GM06990 (cell line): ENCODE measurements at regions not wholly inside any gene's neighbourhood (a gene's known extent, or its start where the extent isn't known, plus 50 kb on each side); places are given as distances from the start of the nearest gene placed in this dataset.
"Not testable (repeated sequence)": the region's sequence is repeated elsewhere in the genome, so short reads cannot be mapped to it uniquely, and the experiment has no call there.

Experiments
- DNase-seq: peaks from one replicate; pipeline ENCODE4 v3.0.0-alpha.2; 2011; ENCODE audit not compliant: insufficient read length; ENCODE audit errors: extremely low read depth
- H3K27me3 ChIP-seq: replicated peaks from 2 replicates; pipeline ENCODE4 v1.6.0; 2011; ENCODE audit warnings: low read length; ENCODE audit not compliant: control insufficient read depth, insufficient read depth
- H3K36me3 ChIP-seq: 2 replicates; pipeline ENCODE4 v1.5.1; 2011; ENCODE audit warnings: low read length; ENCODE audit not compliant: control insufficient read depth, insufficient read depth
- H3K4me3 ChIP-seq: replicated peaks from 2 replicates; pipeline ENCODE4 v1.5.1; 2011; ENCODE audit warnings: low read depth, mild to moderate bottlenecking, control low read depth, low read length
- TF ChIP-seq, protein P1 (sequence below): IDR thresholded peaks from 2 replicates; pipeline ENCODE4 v1.5.1; 2011; ENCODE audit warnings: low read length, control low read depth, mild to moderate bottlenecking, inconsistent platforms; ENCODE audit not compliant: insufficient read depth, poor library complexity, severe bottlenecking

DNA sequence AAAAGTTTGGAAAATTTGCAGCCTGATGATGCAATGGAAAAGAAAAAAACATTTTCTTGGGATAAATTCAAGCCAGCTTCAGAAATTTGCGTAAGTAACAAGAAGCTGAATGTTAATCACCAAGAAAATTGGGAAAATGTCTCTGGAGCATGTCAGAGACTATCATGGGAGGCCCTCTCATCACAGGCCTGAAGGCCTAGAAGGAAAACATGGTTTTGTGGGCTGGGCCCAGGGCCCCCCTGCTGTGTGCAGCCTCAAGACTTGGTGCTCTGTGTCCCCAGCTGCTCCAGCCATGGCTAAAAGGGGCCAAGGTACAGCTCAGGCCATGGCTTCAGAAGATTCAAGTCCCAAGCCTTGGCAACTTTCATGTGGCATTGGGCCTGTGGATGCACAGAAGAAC is 1049.8 kb upstream of the GRIA3 start:
- H3K4me3 ChIP-seq: no peak overlapping the region
- TF ChIP-seq, protein P1, sequence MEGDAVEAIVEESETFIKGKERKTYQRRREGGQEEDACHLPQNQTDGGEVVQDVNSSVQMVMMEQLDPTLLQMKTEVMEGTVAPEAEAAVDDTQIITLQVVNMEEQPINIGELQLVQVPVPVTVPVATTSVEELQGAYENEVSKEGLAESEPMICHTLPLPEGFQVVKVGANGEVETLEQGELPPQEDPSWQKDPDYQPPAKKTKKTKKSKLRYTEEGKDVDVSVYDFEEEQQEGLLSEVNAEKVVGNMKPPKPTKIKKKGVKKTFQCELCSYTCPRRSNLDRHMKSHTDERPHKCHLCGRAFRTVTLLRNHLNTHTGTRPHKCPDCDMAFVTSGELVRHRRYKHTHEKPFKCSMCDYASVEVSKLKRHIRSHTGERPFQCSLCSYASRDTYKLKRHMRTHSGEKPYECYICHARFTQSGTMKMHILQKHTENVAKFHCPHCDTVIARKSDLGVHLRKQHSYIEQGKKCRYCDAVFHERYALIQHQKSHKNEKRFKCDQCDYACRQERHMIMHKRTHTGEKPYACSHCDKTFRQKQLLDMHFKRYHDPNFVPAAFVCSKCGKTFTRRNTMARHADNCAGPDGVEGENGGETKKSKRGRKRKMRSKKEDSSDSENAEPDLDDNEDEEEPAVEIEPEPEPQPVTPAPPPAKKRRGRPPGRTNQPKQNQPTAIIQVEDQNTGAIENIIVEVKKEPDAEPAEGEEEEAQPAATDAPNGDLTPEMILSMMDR: no peak
- H3K27me3 ChIP-seq: no peaks in the 10 kb centered on the region
- no peaks in the 10 kb centered on the region for H3K36me3 ChIP-seq
- no peak for DNase-seq

DNA sequence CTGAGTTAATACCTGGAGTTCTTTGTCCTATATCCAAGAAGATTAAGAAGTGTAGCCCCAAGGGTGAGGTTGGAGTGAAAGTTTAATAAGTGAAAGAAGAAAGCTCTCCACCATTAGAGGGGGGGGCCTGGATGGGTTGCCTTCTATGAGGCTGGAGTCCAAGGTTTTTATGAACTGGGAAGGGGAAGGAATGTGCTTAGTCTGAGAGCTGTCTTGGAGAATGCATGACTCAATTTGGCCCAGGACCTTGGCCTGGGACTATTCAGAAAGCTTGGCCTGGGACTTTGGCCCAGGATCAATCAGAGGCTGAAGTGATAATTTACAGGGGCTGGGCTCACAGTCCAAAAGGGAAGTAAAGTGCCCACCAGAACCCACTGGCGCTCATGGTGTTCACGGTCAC is 1049.0 kb upstream of the GRIA3 start:
- TF ChIP-seq, protein P1: no peak
- Histone ChIP-seq H3K27me3 (no peaks in the 10 kb centered on the region), H3K4me3 (no peak overlapping the region), H3K36me3 (no peaks in the 10 kb centered on the region)
- no peak for DNase-seq

DNA sequence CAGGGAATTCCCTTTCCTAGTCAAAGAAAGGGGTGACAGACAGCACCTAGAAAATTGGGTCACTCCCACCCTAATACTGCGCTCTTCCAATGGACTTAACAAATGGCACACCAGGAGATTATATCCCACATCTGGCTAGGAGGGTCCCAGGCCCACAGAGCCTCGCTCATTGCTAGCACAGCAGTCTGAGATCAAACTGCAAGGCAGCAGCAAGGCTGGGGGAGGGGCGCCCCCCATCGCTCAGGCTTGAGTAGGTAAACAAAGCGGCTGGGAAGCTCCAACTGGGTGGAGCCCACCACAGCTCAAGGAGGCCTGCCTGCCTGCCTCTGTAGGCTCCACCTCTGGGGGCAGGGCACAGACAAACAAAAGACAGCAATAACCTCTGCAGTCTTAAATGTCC is 1043.9 kb upstream of the GRIA3 start:
- not testable (repeated sequence) for H3K36me3 ChIP-seq, DNase-seq, H3K4me3 ChIP-seq

DNA sequence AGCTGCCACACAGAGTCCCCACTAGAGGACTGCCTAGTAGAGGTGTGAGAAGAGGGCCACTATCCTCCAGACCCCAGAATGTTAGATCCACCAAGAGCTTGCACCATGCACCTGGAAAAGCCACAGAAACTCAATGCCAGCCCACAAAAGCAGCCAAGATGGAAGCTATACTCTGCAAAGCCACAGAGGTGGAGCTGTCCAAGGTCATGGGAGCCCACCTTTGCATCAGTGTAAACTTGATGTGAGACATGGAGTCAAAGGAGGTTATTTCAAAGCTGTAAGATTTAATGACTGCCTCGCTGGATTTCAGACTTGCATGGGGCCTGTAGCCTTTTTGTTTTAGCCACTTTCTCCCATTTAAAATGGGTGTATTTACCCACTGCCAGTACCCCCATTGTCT is 1030.1 kb upstream of the GRIA3 start:
- Histone ChIP-seq H3K4me3 (no peak overlapping the region), H3K27me3 (no peaks in the 10 kb centered on the region), H3K36me3 (no peaks in the 10 kb centered on the region)
- TF ChIP-seq, protein P1: no peak
- no peak for DNase-seq

More for the DNA sequence above, 1043.9 kb upstream of the GRIA3 start:
- not testable (repeated sequence) for H3K27me3 ChIP-seq

DNA sequence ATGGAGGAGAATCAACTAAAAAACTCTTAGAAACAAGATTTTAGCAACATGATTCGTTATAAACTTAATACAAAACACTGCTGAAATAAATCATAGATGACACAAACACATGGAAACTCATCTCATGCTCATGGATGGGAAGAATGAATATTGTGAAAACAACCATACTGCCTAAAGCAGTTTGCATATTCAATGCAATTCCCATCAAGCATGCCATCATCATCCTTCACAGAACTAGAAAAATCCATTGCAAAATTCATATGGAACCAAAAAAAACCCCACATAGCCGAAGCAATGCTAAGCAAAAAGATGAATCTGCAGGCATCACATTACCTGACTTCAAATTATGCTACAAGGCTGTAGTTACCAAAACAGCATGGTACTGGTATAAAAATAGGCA is 1015.8 kb upstream of the GRIA3 start:
- Histone ChIP-seq H3K36me3 (no peaks in the 10 kb centered on the region), H3K27me3 (no peaks in the 10 kb centered on the region), H3K4me3 (no peak overlapping the region)
- TF ChIP-seq, protein P1: no peak
- no peak for DNase-seq

DNA sequence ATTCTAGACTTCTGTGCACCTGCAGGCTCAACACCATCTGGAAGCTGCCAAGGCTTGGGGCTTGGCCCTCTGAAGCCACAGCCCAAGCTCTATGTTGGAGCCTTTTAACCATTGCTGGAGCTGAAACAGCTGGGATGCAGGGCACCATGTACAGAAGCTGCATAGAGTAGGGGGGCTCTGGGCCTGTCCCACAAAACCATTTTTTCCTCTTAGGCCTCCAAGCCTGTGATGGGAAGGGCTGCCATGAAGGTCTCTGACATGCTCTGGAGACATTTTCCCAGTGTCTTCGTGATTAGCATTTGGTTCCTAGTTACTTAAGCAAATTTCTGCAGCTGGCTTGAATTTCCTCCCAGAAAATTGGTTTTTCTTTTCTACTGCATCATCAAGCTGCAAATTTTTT is 999.3 kb upstream of the GRIA3 start:
- DNase-seq: no peak
- Histone ChIP-seq H3K27me3 (no peaks in the 10 kb centered on the region), H3K4me3 (no peak overlapping the region), H3K36me3 (no peaks in the 10 kb centered on the region)
- TF ChIP-seq, protein P1: no peak
